CD4-positive, alpha-beta T cell treated with Interleukin-10 for 1 hour (primary cell): ENCODE measurements at regions not wholly inside any gene's neighbourhood (a gene's known extent, or its start where the extent isn't known, plus 50 kb on each side); places are given as distances from the start of the nearest gene placed in this dataset.

Experiments used
- DNase-seq: peaks from one replicate; pipeline ENCODE4 v3.0.0-alpha.2; 2020

DNA sequence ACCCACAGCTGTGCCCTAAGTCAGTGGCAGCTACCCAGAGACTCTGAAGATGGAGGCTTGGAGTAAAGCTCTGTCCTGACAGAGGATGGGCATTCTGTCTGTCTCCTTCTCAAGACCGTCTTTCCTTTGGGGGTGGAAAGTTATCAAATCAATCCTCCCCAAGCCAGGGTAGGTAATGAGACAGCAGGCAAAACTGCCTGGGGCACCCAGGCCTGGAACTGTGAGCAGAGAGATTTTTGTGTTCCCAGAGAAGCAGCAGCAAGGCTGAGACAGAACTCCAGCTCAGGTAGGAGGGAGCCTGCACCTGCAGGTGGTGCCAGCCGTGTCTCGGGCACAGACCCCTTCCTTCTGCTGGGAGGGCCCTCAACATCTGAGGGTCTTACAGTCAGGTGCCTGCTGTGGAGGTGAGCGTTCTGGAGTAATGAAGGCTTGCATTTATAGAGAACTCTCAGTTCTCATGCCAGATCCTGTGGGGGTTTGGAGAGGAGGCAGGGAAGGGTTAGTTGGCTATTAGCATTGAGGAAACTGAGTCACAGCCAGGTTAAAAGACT lies 95.6 kb downstream of the RIPK4 start:
- DNase-seq = no peak

DNA sequence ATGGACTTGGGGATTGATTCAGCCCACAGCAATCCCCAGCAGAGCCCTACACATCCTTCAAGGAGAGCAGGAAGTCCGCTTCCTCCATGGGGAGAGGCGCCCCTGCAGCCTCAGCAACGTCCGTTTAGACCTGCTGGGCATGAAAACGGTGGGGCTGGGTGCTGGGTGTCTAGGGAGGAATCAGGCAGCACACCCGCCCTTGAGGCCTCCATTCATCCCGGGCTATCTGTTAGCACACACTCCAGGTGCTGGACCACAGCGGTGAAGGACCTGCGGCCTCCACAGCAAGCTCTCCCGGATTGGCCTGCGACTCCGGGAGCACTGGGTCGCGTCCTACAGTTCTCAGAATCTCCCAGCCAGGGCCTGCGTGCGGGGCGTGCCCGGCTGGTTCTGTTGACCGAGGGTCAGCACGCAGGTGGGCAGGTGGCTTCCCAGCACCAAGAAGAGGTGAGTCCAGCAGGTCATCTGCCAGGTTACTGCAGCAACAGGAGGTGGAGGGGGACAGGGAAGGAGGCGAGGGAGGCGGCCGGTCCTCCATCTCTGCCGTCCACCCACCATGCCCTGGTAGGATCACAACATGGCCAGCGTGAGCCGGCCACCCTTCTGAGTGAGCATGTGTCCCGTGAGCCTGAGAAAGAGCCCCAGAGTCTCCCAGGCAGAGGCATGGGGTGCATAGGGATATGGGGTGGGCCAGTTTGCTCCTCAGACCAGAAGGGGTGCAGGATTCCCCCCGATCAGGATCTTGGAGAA lies 96.6 kb downstream of the RIPK4 start:
- no peak for DNase-seq

DNA sequence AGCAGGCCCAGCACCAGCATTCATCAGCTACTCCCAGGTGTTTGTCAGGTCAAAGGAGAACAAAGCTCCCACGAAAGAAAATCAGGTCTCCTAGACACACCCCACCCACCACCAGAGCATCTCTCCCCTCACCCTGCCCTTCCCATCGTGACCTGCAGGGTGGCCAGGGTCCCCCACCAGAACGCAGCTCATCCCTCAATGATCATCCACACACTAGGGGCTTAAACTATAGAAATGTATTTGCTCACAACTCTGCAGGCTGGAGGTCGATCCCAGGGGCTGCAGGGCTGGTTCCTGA lies 97.4 kb downstream of the RIPK4 start:
- DNase-seq = no peak

DNA sequence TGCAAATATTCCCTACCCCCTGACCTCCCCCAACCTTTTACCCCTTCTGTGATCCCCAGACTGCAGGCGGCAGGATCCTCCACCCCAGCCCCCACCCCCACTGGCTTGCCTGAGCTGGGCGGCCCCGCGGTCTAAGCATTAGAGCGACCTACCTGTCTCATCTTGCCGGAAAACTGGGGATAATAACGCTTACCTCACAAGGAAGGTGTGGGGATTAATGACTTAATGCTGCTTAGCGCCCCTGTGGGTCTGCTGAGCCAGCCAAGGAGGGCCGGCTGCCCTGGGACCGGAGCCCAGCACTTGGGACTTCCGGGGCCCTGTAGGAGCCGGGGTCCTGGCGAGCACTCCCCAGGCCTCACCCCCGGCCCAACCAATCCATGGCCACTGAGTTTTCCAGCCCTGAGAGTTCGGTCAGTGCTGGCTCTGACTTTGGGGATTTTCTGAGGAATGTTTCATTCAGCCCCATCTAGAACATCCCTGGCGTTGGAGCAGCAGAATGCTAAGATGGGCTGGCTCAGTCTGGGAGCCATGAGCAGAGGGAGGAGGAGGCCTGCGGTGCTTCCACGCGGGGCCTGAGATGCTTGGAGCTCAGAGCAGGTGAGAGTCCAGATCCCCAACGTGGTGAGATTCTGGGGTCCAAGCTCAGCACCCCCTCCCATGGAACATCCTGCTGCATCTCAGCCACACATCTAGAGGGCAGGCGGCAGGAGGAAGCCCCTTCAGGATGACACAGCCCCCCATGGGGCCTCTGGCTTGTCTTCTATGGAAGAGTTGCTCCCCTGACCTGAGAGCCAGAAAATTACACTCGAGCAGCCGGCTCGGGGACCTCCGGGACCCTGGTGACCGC lies 97.9 kb downstream of the RIPK4 start:
- DNase-seq = no peak

DNA sequence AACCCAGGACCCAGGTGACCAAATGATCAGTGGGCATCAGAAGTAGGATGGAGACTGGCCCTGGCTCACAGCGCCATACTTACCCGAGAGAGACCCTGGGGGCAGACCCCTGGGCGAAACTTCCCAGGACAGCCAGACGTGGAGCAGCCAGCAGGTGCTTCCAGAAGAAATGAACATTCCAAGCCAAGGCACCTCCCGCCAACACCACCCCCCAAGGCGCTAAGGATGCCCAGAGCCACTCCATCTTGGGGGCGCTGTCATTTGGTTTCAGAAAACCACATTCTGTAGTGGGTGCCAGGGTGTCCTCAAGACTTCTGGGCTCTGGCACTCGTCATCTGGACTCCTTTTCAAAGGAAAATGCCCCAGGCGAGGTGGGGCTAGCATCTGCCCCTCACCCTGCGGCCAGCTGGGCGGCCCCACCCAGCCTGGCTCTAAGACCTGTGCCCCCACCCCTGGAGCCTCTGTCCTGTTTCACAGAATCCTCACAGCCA lies 98.8 kb downstream of the RIPK4 start:
- no peak for DNase-seq

DNA sequence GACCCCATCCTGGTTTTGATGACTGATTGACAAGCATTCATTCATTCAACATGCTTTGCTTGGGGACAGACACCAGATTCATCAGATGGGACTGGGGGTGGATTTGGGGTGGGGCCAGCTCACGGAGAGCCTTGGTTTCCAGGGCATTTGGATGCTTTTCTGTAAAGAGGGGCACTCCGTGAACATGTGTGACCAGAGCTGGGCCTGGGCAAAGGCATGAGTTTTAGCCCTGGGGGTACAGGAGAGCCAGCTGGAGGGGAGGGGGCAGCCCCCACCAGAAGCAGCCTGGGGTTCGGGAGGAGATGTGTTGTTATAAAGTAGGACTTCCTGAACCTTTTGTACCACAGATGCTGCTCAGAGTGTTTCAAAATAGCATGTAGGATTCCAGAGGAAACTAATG lies 99.7 kb downstream of the RIPK4 start:
- no peak for DNase-seq

DNA sequence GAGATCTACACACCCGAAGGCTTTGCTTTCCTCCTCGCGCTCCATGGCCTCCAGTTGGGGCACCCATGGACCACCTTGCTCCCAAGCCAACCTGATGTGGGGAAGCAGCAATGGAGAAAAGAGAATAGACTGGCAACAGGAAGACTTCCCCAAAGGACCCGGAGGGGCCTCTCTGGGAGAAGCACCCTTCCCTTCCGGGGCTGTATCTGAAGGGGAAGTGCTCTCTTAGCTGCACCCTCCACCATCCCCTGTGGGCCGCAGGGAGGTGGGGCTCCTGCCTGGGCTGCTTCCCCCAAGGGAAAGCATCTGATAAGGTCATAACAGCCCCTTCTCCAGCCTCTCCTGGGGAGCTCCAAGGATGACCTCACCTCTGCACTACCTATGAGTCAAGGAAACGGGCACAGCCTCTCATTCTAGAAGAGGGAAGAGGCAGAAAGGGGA lies 100.2 kb downstream of the RIPK4 start:
- no peak for DNase-seq

DNA sequence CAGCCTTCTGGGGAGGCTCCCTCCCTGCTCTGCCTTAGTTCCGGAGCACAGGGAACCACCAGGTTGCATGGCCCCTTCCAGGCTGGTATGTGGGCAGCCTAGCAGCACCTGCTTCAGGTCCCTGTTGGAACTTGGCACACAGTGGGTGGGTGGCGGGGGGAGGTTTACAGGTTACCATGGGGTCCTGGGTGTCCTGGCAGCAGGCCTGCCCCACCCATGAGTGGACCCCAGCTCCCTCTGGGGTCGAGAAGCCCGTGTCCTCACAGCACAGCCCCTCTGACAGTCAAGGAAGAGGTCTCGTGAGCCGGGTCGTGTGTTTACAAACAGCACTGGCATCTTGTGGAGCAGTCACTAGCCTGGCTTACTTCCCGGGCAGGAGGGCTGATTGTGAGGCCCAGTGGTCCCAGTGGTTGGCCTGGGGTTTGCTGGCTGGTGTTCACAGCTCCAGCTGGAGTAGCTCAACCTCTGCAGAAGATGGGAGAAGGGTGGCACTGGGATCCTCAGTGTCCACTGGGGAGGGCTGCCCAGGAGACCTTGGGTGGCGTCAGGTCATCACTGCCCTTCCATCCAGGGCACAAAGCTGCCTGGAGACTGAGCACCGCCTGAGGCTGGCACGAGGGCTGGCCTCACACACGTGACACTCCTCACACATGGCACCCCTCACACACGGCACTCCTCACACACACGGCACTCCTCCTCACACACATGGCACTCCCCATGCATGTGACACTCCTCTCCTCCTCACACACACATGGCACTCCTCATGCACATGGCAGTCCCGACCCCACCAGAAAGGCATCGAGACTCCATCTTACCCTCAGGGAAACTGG lies 100.9 kb downstream of the RIPK4 start:
- DNase-seq = no peak

DNA sequence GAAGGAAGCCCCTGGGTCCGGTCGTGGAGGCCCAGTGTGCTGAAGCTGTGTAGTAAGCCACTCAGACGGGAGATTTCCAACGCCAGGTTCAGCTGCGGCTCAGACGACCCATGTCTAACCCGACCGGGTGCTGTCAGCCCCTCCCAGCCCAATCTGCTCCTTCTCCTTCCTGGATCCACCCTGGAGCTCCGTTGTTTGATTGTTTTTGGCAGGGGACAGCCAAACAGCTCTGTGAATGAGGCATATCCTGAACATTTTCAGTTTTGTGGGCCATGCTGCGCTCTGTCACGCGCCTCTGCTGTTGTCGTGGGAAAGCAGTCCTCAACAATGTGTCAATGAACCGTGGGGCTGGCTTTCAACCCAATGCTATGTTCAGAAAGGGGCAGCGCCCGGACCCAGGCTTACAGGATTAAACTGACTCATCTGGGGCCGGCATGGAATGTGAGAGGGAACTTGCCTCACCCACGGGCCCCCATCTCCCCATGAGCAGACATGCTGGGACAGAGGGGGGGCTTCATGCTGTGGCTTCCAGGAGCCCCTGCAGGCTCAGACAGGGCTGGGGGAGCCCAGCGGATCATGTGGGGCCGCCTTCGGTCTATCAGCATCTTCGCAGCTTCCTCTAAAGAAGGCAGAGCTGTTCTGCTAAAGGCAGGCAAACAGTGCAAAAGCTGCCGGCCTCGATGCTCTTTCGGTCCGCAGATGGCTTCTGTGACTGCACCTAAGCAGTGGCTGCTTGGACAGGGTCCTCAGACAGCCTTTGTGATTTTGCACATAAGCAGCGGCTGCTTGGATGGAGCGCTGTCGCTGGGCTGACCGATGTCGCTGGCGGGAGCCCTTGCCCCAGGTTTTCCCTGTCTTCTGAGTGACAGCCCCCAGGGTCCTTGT lies 101.7 kb downstream of the RIPK4 start:
- DNase-seq = no peak

DNA sequence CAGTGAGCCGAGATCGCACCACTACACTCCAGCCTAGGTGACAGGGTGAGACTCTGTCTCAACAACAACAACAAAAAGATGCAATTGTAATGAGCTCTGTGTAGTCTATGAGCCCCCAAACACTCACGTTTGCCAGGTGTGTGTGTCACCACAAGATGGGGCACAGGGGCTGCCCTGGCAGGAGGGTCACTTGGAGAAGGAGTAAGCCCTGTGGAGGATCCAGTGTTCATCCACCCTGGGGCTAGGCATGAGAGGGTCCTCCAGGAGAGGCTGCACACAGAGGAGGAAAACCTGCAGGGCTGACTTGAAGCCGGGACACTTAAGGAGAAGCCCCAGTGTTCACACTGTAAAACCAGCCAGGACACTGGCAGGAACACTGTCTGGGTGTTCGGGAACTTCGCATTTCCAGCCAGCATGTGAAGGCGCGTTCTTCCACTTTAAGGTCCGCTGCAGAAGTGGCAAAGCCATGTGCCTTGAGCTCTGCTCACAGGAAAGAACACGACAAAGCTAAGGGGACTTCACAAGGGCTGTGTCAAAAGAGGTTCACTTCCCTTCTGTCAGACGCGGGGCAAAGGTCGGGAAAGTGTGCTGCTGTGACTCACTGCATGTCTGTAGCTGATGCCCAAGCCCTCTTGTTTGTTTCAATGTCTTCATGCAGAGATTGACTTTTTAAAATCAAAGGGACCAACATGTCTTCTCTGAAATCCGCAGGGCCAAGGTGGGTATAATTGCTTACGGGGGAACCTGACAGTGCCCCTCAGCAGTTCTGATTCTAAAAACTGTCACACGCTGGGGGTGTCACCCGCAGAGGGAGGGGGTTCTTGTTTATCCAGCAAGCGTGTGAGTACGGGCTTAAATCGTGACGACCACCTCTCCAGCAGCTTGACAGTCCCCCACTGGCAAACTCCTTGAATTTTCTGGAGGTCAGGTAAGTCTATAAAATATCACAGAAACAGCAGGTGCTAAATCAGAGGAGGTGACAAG lies 102.8 kb downstream of the RIPK4 start:
- peak; percentile 12 for DNase-seq

DNA sequence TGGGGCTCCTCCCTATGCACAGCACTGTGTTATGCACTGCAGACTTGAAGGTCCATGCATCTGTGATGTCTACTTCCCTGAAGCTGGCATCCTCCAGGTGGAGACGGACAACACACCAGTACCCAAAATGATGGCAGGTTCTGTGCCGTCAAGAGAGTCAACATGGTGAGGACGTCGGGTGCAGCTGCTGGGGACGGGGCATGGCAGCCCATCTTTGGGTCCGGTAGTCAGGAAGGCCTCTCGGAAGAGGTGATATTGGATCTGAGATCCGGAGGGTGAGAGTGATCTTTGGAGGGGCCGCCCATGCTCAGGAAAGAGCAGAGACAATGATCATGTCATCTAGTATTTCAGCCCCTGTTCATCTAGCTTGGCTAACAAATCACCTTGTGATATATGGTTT lies 104.1 kb downstream of the RIPK4 start:
- DNase-seq = no peak

DNA sequence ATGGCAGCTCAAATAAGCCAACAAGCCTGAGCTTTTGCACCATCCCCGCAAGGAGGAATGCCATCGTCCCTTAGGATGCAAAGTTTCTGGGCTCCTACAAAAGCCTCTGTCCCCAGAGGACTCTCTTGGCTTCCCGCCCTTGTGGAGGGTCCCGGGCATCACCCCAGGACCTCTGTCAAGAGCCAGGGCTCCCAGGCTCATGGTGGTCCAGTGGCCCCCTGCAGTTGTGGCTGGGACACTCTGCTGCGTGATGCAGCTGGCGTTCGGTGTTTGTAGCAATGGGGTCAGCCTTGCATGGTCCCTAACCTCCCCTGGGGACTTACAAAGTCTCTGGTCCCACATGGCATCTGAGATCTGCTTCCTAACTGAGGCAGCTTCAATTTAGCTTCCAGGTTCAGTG lies 104.7 kb downstream of the RIPK4 start:
- no peak for DNase-seq

DNA sequence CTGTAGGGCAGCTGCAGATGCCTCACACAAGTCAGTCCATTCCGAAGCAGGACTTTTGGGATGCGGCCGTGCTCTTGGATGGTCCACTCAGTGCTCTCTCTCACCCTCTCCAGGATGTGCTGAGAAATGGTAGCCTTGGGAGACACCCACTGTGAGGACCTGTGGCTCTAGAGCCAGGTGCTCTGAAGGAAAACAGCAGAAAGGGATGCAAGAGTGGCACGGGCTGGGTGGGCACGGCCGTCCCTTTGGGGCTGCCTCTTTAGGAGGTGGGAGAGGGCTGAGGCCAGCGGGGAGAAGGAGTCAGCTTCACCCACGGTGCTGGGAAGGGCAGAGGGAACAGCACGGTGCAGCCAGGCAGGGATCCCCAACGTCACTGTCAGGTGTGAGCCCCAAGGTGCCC lies 106.1 kb downstream of the RIPK4 start:
- DNase-seq = no peak

DNA sequence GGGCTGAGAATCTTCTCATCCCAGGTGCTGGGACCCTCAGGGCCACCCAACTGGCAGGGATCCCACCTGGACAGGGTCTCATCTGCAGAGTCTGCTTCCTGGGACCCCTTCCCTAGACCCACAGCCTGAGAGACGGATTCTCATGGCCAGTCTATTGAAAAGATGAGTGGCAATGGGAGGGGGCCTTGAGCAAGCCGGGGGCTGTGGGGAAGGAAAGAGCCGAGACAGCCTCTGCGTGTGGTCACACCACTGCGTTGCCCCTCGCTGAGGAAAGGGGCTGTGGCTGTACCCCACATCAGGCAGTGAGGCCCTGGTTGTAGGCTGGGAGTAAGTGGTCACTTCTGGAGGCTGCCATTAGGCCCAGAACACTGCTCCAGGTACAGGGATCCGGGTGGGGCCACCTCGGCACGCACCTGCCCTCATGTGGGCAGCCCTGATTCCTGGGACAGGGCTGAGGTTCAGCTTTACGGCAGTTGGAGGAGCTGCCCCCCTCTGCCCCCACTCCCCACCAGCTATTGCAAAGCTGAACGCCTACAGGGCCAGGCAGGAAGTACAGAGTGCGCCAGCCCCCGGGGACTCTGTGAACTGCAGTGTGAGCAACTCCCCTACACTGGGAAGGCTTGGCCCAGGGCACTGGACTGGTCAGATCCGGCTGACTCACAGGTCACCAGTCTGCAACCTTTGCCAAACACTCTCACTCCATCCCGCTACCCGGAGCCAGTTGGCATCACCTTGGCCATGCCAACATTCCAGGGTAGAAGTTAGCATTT lies 106.9 kb downstream of the RIPK4 start:
- DNase-seq = no peak

DNA sequence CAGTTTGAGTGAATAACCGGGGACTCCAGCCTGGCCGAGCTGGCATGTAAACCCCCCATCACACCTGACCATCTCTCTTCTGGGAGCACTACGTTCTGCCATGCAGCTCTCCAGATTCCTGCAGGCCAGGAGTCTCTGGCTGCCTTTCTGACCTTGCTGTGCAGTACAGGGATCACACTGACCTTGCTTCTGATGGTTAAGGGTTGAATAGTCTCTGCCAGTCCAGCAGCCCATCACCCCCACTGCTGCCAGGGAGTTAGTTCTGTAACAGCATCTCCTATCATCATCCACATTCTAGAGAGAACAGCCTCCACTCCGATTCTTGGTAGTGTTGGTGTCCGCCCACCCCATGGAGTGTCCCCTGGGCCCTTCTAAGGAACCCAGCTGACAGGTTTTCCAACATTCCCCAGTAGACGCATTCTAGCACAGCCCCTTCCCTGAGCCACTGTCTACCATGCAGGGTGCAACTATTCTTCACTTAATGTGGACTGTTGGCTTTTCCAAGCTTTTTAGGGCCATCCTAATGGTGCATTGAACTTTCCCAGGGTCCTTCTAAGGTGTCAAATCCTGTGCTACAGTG lies 109.8 kb downstream of the RIPK4 start:
- no peak for DNase-seq

DNA sequence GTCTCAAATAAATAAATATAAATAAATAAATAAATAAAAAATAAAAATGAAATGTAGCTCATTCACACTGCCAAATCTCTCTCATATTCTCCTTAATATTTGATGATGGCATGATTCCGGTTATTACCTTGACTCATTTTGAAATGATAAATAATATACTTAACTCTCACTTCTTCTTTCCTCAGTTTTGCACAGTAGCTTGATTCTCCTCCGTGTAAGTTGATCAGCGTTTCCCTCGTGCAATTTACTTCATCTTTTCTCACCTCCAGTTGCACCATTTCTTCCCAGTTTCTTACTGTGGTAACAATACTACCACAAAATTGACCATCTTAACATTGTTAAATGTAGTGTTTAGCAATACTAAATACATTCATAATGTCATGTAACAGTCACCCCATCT lies 111.6 kb downstream of the RIPK4 start:
- no peak for DNase-seq

DNA sequence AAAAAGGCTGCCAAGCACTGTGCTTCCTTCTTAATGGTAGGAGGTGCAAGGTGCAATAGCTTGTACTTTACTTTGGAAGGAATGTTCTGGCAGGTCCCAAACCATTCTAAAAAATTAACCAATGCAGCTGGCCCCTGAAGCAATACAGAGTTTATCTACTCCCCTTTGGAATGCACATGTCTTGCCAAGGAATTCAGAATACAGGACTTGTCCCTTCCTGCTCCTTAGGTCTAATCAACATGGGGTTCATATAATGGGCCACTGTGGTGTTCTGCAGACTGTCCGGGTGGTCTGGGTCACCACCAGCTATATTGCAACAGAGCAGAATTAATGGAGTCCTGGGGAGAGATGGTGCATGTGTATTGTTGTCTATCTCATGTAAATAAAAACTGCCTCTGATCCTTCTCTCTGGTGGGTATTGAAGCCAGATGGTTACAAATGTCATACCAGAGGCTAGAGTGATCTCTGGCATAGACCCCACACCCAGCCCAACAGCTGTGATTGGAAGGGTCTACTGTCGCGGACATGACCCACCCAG lies 112.8 kb downstream of the RIPK4 start:
- DNase-seq = no peak

DNA sequence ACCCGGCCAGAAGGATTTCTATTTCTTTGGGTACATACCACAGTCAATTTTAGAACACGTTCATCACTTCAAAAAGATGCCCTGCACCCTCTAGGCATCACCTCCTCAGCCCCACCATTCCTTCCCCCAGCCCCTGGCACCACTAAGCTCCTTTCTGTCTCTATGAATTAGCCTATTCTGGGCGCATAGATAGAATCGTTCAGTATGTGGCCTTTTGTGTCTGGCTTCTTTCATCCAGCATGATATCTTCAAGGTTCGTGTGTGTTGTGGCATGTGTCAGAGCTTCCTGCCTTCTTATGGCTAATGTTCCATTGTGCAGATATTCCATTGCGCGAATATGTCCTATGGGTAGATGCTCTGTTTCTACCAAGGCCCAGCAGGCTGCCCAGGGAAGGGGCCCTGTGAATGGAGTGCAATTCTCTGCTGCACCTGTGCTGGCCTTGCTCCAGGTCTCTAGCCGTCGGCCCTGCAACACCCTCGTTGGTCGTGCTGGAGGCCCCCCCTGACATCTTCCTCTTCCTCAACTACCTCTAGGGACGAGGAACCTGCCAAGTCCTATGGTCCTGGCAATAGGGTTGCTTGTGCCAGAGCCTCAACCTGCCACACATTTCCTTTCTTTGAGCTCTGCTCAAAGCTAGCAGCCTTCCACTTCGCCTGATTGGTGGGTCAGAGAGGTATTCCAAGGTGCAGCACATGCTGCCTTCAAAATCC lies 113.5 kb downstream of the RIPK4 start:
- DNase-seq = no peak

DNA sequence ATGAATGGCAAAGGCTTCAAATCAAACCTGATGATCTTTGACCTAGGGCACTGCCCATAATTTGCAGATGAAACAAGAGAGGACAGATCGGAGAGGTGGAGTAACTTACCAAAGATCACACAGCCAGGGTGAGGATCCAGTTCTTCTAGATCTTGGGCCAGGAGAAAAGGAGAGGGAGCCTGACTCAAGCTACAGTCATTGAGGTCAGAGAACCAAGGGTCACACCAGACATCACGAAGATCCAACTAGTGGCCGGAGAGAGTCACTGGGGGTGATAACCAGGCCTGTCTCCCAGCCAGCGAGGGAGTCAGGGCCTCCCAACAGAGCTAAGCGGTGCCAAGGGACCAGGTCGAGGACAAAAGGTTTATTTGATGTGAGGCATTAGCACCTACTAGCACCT lies 115.0 kb downstream of the RIPK4 start:
- no peak for DNase-seq
